GM23248 (cell line): ENCODE measurements at regions not wholly inside any gene's neighbourhood (a gene's known extent, or its start where the extent isn't known, plus 50 kb on each side); places are given as distances from the start of the nearest gene placed in this dataset.

ENCODE experiments used
- DNase-seq: peaks from one replicate; pipeline ENCODE4 v3.0.0-alpha.2; 2015
- H2AFZ ChIP-seq: fragments of 200-600 bp; sonication (generic); 2 replicates; pipeline ENCODE4 v1.6.1; 2016; ENCODE audit warnings: antibody characterized with exemption
- H3F3A ChIP-seq: fragments of 200-600 bp; sonication (generic); 2 replicates; pipeline ENCODE4 v1.6.1; 2016; ENCODE audit warnings: mild to moderate bottlenecking, antibody characterized with exemption, mixed run types; ENCODE audit not compliant: insufficient read depth
- H3K27ac ChIP-seq: fragments of 200-600 bp; sonication (generic); 2 replicates; pipeline ENCODE4 v1.5.1; 2016; ENCODE audit warnings: mild to moderate bottlenecking
- H3K27me3 ChIP-seq: fragments of 200-600 bp; sonication (generic); replicated peaks from 2 replicates; pipeline ENCODE4 v1.6.1; 2016; ENCODE audit warnings: mild to moderate bottlenecking; ENCODE audit not compliant: insufficient read depth
- H3K36me3 ChIP-seq: fragments of 200-600 bp; sonication (generic); 2 replicates; pipeline ENCODE4 v1.6.1; 2016; ENCODE audit warnings: low read depth, mild to moderate bottlenecking
- H3K4me1 ChIP-seq: fragments of 200-600 bp; sonication (generic); 2 replicates; pipeline ENCODE4 v1.6.1; 2016; ENCODE audit warnings: mild to moderate bottlenecking; ENCODE audit not compliant: insufficient read depth
- H3K4me2 ChIP-seq: fragments of 200-600 bp; sonication (generic); one replicate; pipeline ENCODE4 v1.6.1; 2016; ENCODE audit warnings: mild to moderate bottlenecking; ENCODE audit not compliant: unreplicated experiment
- H3K4me3 ChIP-seq: fragments of 200-600 bp; sonication (generic); 2 replicates; pipeline ENCODE4 v1.5.1; 2016; ENCODE audit warnings: mild to moderate bottlenecking
- H3K79me2 ChIP-seq: fragments of 200-600 bp; sonication (generic); 2 replicates; pipeline ENCODE4 v1.6.1; 2016; ENCODE audit warnings: mild to moderate bottlenecking; ENCODE audit not compliant: insufficient read depth
- H3K9ac ChIP-seq: fragments of 200-600 bp; sonication (generic); 2 replicates; pipeline ENCODE4 v1.6.1; 2016; ENCODE audit warnings: mild to moderate bottlenecking
- H3K9me2 ChIP-seq: fragments of 200-600 bp; sonication (generic); 2 replicates; pipeline ENCODE4 v1.6.1; 2016; ENCODE audit warnings: mixed run types, mild to moderate bottlenecking, moderate library complexity; ENCODE audit not compliant: insufficient read depth
- H3K9me3 ChIP-seq: fragments of 200-600 bp; sonication (generic); one replicate; pipeline ENCODE4 v1.6.1; 2017; ENCODE audit warnings: low read depth
- H4K20me1 ChIP-seq: fragments of 200-600 bp; sonication (generic); 2 replicates; pipeline ENCODE4 v1.6.0; 2016; ENCODE audit not compliant: insufficient read depth
- EZH2 ChIP-seq: fragments of 200-600 bp; sonication (generic); IDR thresholded peaks from 2 replicates; pipeline ENCODE4 v1.6.1; 2018; ENCODE audit warnings: antibody characterized with exemption, mild to moderate bottlenecking; ENCODE audit not compliant: insufficient read depth, poor library complexity, severe bottlenecking
- EZH2phosphoT487 ChIP-seq: fragments of 200-600 bp; sonication (generic); IDR thresholded peaks from 2 replicates; pipeline ENCODE4 v1.6.1; 2018; ENCODE audit warnings: antibody characterized with exemption, moderate library complexity, mild to moderate bottlenecking, low read depth; ENCODE audit not compliant: insufficient read depth
- WGBS, 2 experiments: methylation state at CpG; one replicate each; pipeline ENCODE4 v1.1.6; 2015 to 2017; ENCODE audit warnings: low lambda C conversion rate in 2 of 2, low coverage in 1 of 2; ENCODE audit errors: missing lambda C conversion rate in 2 of 2; 5-methylcytosine and 5-hydroxymethylcytosine counted together
- in situ Hi-C: fragments of 300-500 bp; cut with MboI; formaldehyde crosslinking; loops from 2 replicates; pipeline ENCODE4 v1.15.0; 2020

GRCh38 chr11:80733790-80734189 is 1293.0 kb upstream of the TENM4 start:
- H2AFZ ChIP-seq, result no peak overlapping the region
- in situ Hi-C loops, result no loop called here
- H3K4me3 ChIP-seq, result no peak overlapping the region
- no peaks in the 10 kb centered on the region for H4K20me1 ChIP-seq
- H3K4me2 ChIP-seq, result no peak overlapping the region
- no peak overlapping the region for H3K9ac ChIP-seq
- no peaks in the 10 kb centered on the region for H3K27me3 ChIP-seq
- 19 to 41% methylated on average over 2 of the region's 2 CpGs for WGBS, 2 experiments
- H3K27ac ChIP-seq, result no peak overlapping the region
- H3K9me3 ChIP-seq, result no peaks in the 10 kb centered on the region
- no peaks in the 10 kb centered on the region for H3K79me2 ChIP-seq
- no peaks in the 10 kb centered on the region for H3K9me2 ChIP-seq
- no peaks in the 10 kb centered on the region for H3F3A ChIP-seq
- no peaks in the 10 kb centered on the region for H3K4me1 ChIP-seq
- TF ChIP-seq EZH2 (no peak), EZH2phosphoT487 (no peak)
- no peaks in the 10 kb centered on the region for H3K36me3 ChIP-seq
- no peak for DNase-seq

- in situ Hi-C loops, result no loop called here
- Histone ChIP-seq H3K4me1 (no peaks in the 10 kb centered on the region), H3F3A (no peaks in the 10 kb centered on the region), H3K36me3 (no peaks in the 10 kb centered on the region), H3K9me2 (no peaks in the 10 kb centered on the region), H3K4me2 (no peak overlapping the region), H2AFZ (no peak overlapping the region), H3K9ac (no peak overlapping the region), H3K27ac (no peak overlapping the region), H3K9me3 (no peaks in the 10 kb centered on the region), H3K27me3 (no peaks in the 10 kb centered on the region), H3K4me3 (no peak overlapping the region), H4K20me1 (no peaks in the 10 kb centered on the region), H3K79me2 (no peaks in the 10 kb centered on the region)
- TF ChIP-seq EZH2phosphoT487 (no peak), EZH2 (no peak)
- DNase-seq, result no peak
- WGBS, 2 experiments, result 65 to 73% methylated on average over 3 of the region's 3 CpGs
Measured at GRCh38 chr11:80733361-80733760, 1292.5 kb upstream of the TENM4 start.

- WGBS, 2 experiments, result 0 to 3% methylated on average over 3 of the region's 3 CpGs
- TF ChIP-seq EZH2, result no peak
- TF ChIP-seq EZH2phosphoT487, result no peak
- no peaks in the 10 kb centered on the region for H3K4me1 ChIP-seq
- no peaks in the 10 kb centered on the region for H3K36me3 ChIP-seq
- no peaks in the 10 kb centered on the region for H3K79me2 ChIP-seq
- in situ Hi-C loops, result no loop called here
- H4K20me1 ChIP-seq, result no peaks in the 10 kb centered on the region
- DNase-seq, result peak; percentile 27
- no peak overlapping the region for H2AFZ ChIP-seq
- H3K4me2 ChIP-seq, result no peak overlapping the region
- no peaks in the 10 kb centered on the region for H3K9me2 ChIP-seq
- H3K9ac ChIP-seq, result no peak overlapping the region
- H3K27ac ChIP-seq, result no peak overlapping the region
- no peaks in the 10 kb centered on the region for H3K9me3 ChIP-seq
- H3K27me3 ChIP-seq, result no peaks in the 10 kb centered on the region
- no peak overlapping the region for H3K4me3 ChIP-seq
- H3F3A ChIP-seq, result no peaks in the 10 kb centered on the region
Measured at GRCh38 chr11:80727315-80727714, 1286.5 kb upstream of the TENM4 start.

- Histone ChIP-seq H3F3A (no peaks in the 10 kb centered on the region), H4K20me1 (no peaks in the 10 kb centered on the region), H3K9me3 (no peaks in the 10 kb centered on the region), H3K4me3 (no peak overlapping the region), H3K79me2 (no peaks in the 10 kb centered on the region), H3K27ac (no peak overlapping the region), H3K36me3 (no peaks in the 10 kb centered on the region), H3K4me1 (no peaks in the 10 kb centered on the region), H2AFZ (no peak overlapping the region), H3K9ac (no peak overlapping the region), H3K9me2 (no peaks in the 10 kb centered on the region), H3K27me3 (no peaks in the 10 kb centered on the region), H3K4me2 (no peak overlapping the region)
- DNase-seq, result no peak
- in situ Hi-C loops, result no loop called here
- TF ChIP-seq EZH2 (no peak), EZH2phosphoT487 (no peak)
Measured at GRCh38 chr11:80726236-80726635, 1285.4 kb upstream of the TENM4 start.

GRCh38 chr11:80724366-80724765 is 1283.5 kb upstream of the TENM4 start:
- no peak overlapping the region for H3K27ac ChIP-seq
- in situ Hi-C loops, result no loop called here

More at GRCh38 chr11:80724366-80724765, 1283.5 kb upstream of the TENM4 start:
- Histone ChIP-seq H3F3A (no peaks in the 10 kb centered on the region), H3K27me3 (no peaks in the 10 kb centered on the region), H2AFZ (no peak overlapping the region), H3K79me2 (no peaks in the 10 kb centered on the region), H3K4me3 (no peak overlapping the region), H3K9me2 (no peaks in the 10 kb centered on the region), H4K20me1 (no peaks in the 10 kb centered on the region), H3K9ac (no peak overlapping the region), H3K4me2 (no peak overlapping the region), H3K36me3 (no peaks in the 10 kb centered on the region), H3K4me1 (no peaks in the 10 kb centered on the region), H3K9me3 (no peaks in the 10 kb centered on the region)
- no peak for DNase-seq
- WGBS, 2 experiments, result 11 to 33% methylated on average over 2 of the region's 2 CpGs
- no peak for TF ChIP-seq EZH2phosphoT487
- TF ChIP-seq EZH2, result no peak
